ENCODE measurements at regions not wholly inside any gene's neighbourhood (a gene's known extent, or its start where the extent isn't known, plus 50 kb on each side); places are given as distances from the start of the nearest gene placed in this dataset.
"Not testable (repeated sequence)": the region's sequence is repeated elsewhere in the genome, so short reads cannot be mapped to it uniquely, and the experiment has no call there.

- no peak for ATAC-seq
- TF ChIP-seq ZNF70 (CRISPR knock-in tag; IDR thresholded peaks at IDR 0.05) (no peak), ZNF565 (CRISPR knock-in tag; conservative IDR thresholded peaks at IDR 0.05; ENCODE audit: low read depth) (no peak), SNAI2 (CRISPR knock-in tag; IDR thresholded peaks at IDR 0.05) (no peak), TCF4 (CRISPR knock-in tag; IDR thresholded peaks at IDR 0.05; ENCODE audit: borderline replicate concordance) (no peak), ZNF8 (CRISPR knock-in tag; IDR thresholded peaks at IDR 0.05) (no peak), TSHZ2 (CRISPR knock-in tag; IDR thresholded peaks at IDR 0.05) (no peak), BACH2 (CRISPR knock-in tag; IDR thresholded peaks at IDR 0.05; ENCODE audit: borderline replicate concordance) (no peak), ZFP3 (CRISPR knock-in tag; IDR thresholded peaks at IDR 0.05) (no peak), ZFP30 (CRISPR knock-in tag; IDR thresholded peaks at IDR 0.05) (no peak), PPARA (CRISPR knock-in tag; IDR thresholded peaks at IDR 0.05; ENCODE audit: borderline replicate concordance) (no peak), GLIS3 (CRISPR knock-in tag; IDR thresholded peaks at IDR 0.05) (no peak), OSR1 (CRISPR knock-in tag; IDR thresholded peaks at IDR 0.05) (no peak), CSRNP3 (CRISPR knock-in tag; IDR thresholded peaks at IDR 0.05) (no peak), ESRRG (CRISPR knock-in tag; IDR thresholded peaks at IDR 0.05) (no peak), ISL1 (CRISPR knock-in tag; IDR thresholded peaks at IDR 0.05) (no peak)
Measured at GRCh38 chr2:11079136-11079824, 76.0 kb upstream of the SLC66A3 start.

- no peak; the same call in 1 of the 3 replicates for ATAC-seq
- TF ChIP-seq TOX (CRISPR knock-in tag; IDR thresholded peaks at IDR 0.05; ENCODE audit: borderline replicate concordance) = no peak
- no peak for TF ChIP-seq TSHZ2 (CRISPR knock-in tag; IDR thresholded peaks at IDR 0.05)
- TF ChIP-seq ZFP3 (CRISPR knock-in tag; IDR thresholded peaks at IDR 0.05) = no peak
Measured at GRCh38 chr2:11080253-11081115, 74.8 kb upstream of the SLC66A3 start.

- TF ChIP-seq TCF4 (CRISPR knock-in tag; IDR thresholded peaks at IDR 0.05; ENCODE audit: borderline replicate concordance) (no peak), CSDC2 (CRISPR knock-in tag; IDR thresholded peaks at IDR 0.05) (no peak), PPARA (CRISPR knock-in tag; IDR thresholded peaks at IDR 0.05; ENCODE audit: borderline replicate concordance) (no peak), GLIS3 (CRISPR knock-in tag; IDR thresholded peaks at IDR 0.05) (no peak), ESRRG (CRISPR knock-in tag; IDR thresholded peaks at IDR 0.05) (no peak), ARNTL (CRISPR knock-in tag; IDR thresholded peaks at IDR 0.05; ENCODE audit: borderline replicate concordance, low read depth) (no peak), ZNF8 (CRISPR knock-in tag; IDR thresholded peaks at IDR 0.05) (no peak), ZC3H10 (CRISPR knock-in tag; IDR thresholded peaks at IDR 0.05) (no peak), OSR1 (CRISPR knock-in tag; IDR thresholded peaks at IDR 0.05) (no peak)
- TF ChIP-seq, protein P1, sequence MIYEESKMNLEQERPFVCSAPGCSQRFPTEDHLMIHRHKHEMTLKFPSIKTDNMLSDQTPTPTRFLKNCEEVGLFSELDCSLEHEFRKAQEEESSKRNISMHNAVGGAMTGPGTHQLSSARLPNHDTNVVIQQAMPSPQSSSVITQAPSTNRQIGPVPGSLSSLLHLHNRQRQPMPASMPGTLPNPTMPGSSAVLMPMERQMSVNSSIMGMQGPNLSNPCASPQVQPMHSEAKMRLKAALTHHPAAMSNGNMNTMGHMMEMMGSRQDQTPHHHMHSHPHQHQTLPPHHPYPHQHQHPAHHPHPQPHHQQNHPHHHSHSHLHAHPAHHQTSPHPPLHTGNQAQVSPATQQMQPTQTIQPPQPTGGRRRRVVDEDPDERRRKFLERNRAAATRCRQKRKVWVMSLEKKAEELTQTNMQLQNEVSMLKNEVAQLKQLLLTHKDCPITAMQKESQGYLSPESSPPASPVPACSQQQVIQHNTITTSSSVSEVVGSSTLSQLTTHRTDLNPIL (CRISPR knock-in tag; IDR thresholded peaks at IDR 0.05; ENCODE audit: low read depth) = no peak
- no peak for ATAC-seq
Measured at GRCh38 chr2:11082880-11083279, 72.4 kb upstream of the SLC66A3 start.

GRCh38 chr2:11088821-11089220, 66.4 kb upstream of the SLC66A3 start:
- ATAC-seq = not testable (repeated sequence)

Measured in SK-N-SH treated with all-trans-retinoic acid at 6 μM for 48 hours (cell line).